IMR-90 (cell line): ENCODE measurements at regions not wholly inside any gene's neighbourhood (a gene's known extent, or its start where the extent isn't known, plus 50 kb on each side); places are given as distances from the start of the nearest gene placed in this dataset.

Experiments used
- ATAC-seq: fragments of 200-7000 bp; cut with Tn5 transposase; 2 replicates; pipeline ENCODE4 v1.9.1; 2020; ENCODE audit warnings: low read depth, mild to moderate bottlenecking, moderate library complexity
- BruUV-seq: library from RNA; stranded (reverse); fragments of 400-500 nt; replicated peaks from 2 replicates; lab custom pipeline; 2021; lab: Mats Ljungman, UMichigan
- CTCF ChIA-PET: fragments of 300-600 bp; formaldehyde crosslinking; extraction: SDS; loops from one replicate; lab custom pipeline; 2021; ENCODE audit warnings: antibody characterized with exemption; lab: Yijun Ruan, JAX
- POLR2A ChIA-PET: fragments of 300-600 bp; sonication (Branson Sonifier 250); formaldehyde crosslinking; loops from one replicate; lab custom pipeline; 2022; ENCODE audit warnings: antibody characterized with exemption; ENCODE audit not compliant: unreplicated experiment; lab: Charles Lee
- DNase-seq: peaks from one replicate; pipeline ENCODE4 v3.0.0; 2013
- H2AFZ ChIP-seq: replicated peaks from 2 replicates; pipeline ENCODE3; 2013; ENCODE audit warnings: low read length, mild to moderate bottlenecking; ENCODE audit not compliant: poor library complexity
- H2AK5ac ChIP-seq: 2 replicates; pipeline ENCODE4 v1.6.1; 2013; ENCODE audit warnings: low read depth, low read length, inconsistent platforms
- H2AK9ac ChIP-seq: replicated peaks from 2 replicates; pipeline ENCODE3; 2013; ENCODE audit warnings: mild to moderate bottlenecking, low read depth, low read length, moderate library complexity; ENCODE audit not compliant: poor library complexity
- H2BK120ac ChIP-seq: 2 replicates; pipeline ENCODE4 v1.6.1; 2013; ENCODE audit warnings: low read depth, low read length, inconsistent platforms
- H2BK15ac ChIP-seq: 3 replicates; pipeline ENCODE4 v1.6.1; 2013; ENCODE audit warnings: low read depth, low read length, inconsistent platforms
- H2BK20ac ChIP-seq: 2 replicates; pipeline ENCODE4 v1.6.1; 2013; ENCODE audit warnings: low read depth, mild to moderate bottlenecking, inconsistent platforms, low read length, moderate library complexity
- H2BK5ac ChIP-seq: 2 replicates; pipeline ENCODE4 v1.6.1; 2013; ENCODE audit warnings: mild to moderate bottlenecking, low read depth, low read length, inconsistent platforms; ENCODE audit not compliant: poor library complexity, severe bottlenecking
- H3K14ac ChIP-seq: replicated peaks from 2 replicates; pipeline ENCODE4 v1.6.1; 2013; ENCODE audit warnings: low read depth, low read length, inconsistent platforms
- H3K18ac ChIP-seq: 2 replicates; pipeline ENCODE4 v1.6.1; 2013; ENCODE audit warnings: low read depth, low read length, control low read depth
- H3K23ac ChIP-seq: 2 replicates; pipeline ENCODE4 v1.6.1; 2013; ENCODE audit warnings: low read depth, low read length, inconsistent platforms
- H3K27ac ChIP-seq: 2 replicates; pipeline ENCODE4 v1.5.1; 2013; ENCODE audit warnings: mild to moderate bottlenecking, control low read depth, low read length; ENCODE audit not compliant: insufficient read depth
- H3K27me3 ChIP-seq: 2 replicates; pipeline ENCODE4 v1.6.1; 2013; ENCODE audit warnings: low read length; ENCODE audit not compliant: control insufficient read depth, insufficient read depth
- H3K36me3 ChIP-seq: 2 replicates; pipeline ENCODE4 v1.6.1; 2013; ENCODE audit warnings: low read length, mixed read lengths; ENCODE audit not compliant: control insufficient read depth, insufficient read depth
- H3K4ac ChIP-seq: 2 replicates; pipeline ENCODE4 v1.6.1; 2013; ENCODE audit warnings: low read depth, low read length, inconsistent platforms
- H3K4me1 ChIP-seq: 2 replicates; pipeline ENCODE4 v1.6.1; 2013; ENCODE audit warnings: low read length, mixed read lengths; ENCODE audit not compliant: control insufficient read depth, insufficient read depth
- H3K4me2 ChIP-seq: 2 replicates; pipeline ENCODE4 v1.6.1; 2013; ENCODE audit warnings: low read depth, mild to moderate bottlenecking, control low read depth, low read length, moderate library complexity
- H3K4me3 ChIP-seq: 2 replicates; pipeline ENCODE4 v1.5.1; 2013; ENCODE audit warnings: low read depth, mild to moderate bottlenecking, control low read depth, low read length, moderate library complexity; ENCODE audit not compliant: insufficient read depth
- H3K56ac ChIP-seq: 2 replicates; pipeline ENCODE4 v1.6.1; 2013; ENCODE audit warnings: low read length, inconsistent platforms; ENCODE audit not compliant: insufficient read depth; ENCODE audit errors: extremely low read depth
- H3K79me1 ChIP-seq, 2 experiments: 2 replicates each; pipeline ENCODE4 v1.6.1; 2013; ENCODE audit warnings: low read length in 2 of 2, inconsistent platforms in 1 of 2, low read depth in 1 of 2
- H3K9ac ChIP-seq: 2 replicates; pipeline ENCODE4 v1.6.1; 2013; ENCODE audit warnings: low read depth, low read length, control low read depth
- H3K9me1 ChIP-seq: 2 replicates; pipeline ENCODE4 v1.6.1; 2013; ENCODE audit warnings: low read length, inconsistent platforms; ENCODE audit not compliant: insufficient read depth
- H3K9me3 ChIP-seq: 2 replicates; pipeline ENCODE4 v1.6.1; 2013; ENCODE audit warnings: low read length; ENCODE audit not compliant: control insufficient read depth, insufficient read depth
- H4K20me1 ChIP-seq: 2 replicates; pipeline ENCODE4 v1.6.1; 2013; ENCODE audit warnings: low read length, inconsistent platforms; ENCODE audit not compliant: insufficient read depth
- H4K5ac ChIP-seq: 2 replicates; pipeline ENCODE4 v1.6.1; 2013; ENCODE audit warnings: mild to moderate bottlenecking, low read depth, low read length, control low read depth
- H4K8ac ChIP-seq, 2 experiments: 2 replicates each; pipeline ENCODE4 v1.6.1; 2013; ENCODE audit warnings: low read depth in 2 of 2, low read length in 2 of 2, control low read depth in 1 of 2, inconsistent platforms in 1 of 2
- H4K91ac ChIP-seq: 2 replicates; pipeline ENCODE4 v1.6.1; 2013; ENCODE audit warnings: low read depth, low read length, inconsistent platforms; ENCODE audit not compliant: insufficient read depth
- BHLHE40 ChIP-seq: fragments of 150-350 bp; IDR thresholded peaks from 2 replicates; pipeline ENCODE4 v1.6.1; 2016; ENCODE audit warnings: mild to moderate bottlenecking, low read depth, low read length
- CEBPB ChIP-seq: IDR thresholded peaks from 2 replicates; pipeline ENCODE4 v1.6.1; 2012; ENCODE audit warnings: low read depth, low read length, improper control_type of control experiment
- CHD1 ChIP-seq: IDR thresholded peaks from 2 replicates; pipeline ENCODE4 v1.6.1; 2012; ENCODE audit warnings: low read depth, low read length, improper control_type of control experiment
- CTCF ChIP-seq: conservative IDR thresholded peaks from 2 replicates; pipeline ENCODE4 v1.5.1; 2012; ENCODE audit warnings: mild to moderate bottlenecking, low read depth, low read length, improper control_type of control experiment
- ELK1 ChIP-seq: fragments of 150-350 bp; IDR thresholded peaks from 2 replicates; pipeline ENCODE4 v1.6.1; 2016; ENCODE audit warnings: low read depth, mild to moderate bottlenecking, low read length, moderate library complexity, borderline replicate concordance
- FOS ChIP-seq: fragments of 150-350 bp; IDR thresholded peaks from 2 replicates; pipeline ENCODE4 v1.6.1; 2016; ENCODE audit warnings: low read depth, low read length
- MAFK ChIP-seq: IDR thresholded peaks from 2 replicates; pipeline ENCODE4 v1.6.1; 2012; ENCODE audit warnings: low read depth, low read length, improper control_type of control experiment
- MAZ ChIP-seq: IDR thresholded peaks from 2 replicates; pipeline ENCODE4 v1.6.1; 2012; ENCODE audit warnings: low read depth, mild to moderate bottlenecking, low read length, improper control_type of control experiment, moderate library complexity, borderline replicate concordance
- MXI1 ChIP-seq: IDR thresholded peaks from 2 replicates; pipeline ENCODE4 v1.6.1; 2012; ENCODE audit warnings: low read depth, mild to moderate bottlenecking, low read length, moderate library complexity, borderline replicate concordance
- NFE2L2 ChIP-seq: fragments of 150-350 bp; IDR thresholded peaks from 2 replicates; pipeline ENCODE4 v1.6.1; 2016; ENCODE audit warnings: low read depth, mild to moderate bottlenecking, low read length
- POLR2A ChIP-seq: IDR thresholded peaks from 2 replicates; pipeline ENCODE4 v1.6.1; 2012; ENCODE audit warnings: mild to moderate bottlenecking, low read depth, low read length
- RAD21 ChIP-seq: IDR thresholded peaks from 2 replicates; pipeline ENCODE4 v1.6.1; 2012; ENCODE audit warnings: low read length, improper control_type of control experiment
- RCOR1 ChIP-seq: IDR thresholded peaks from 2 replicates; pipeline ENCODE4 v1.6.1; 2012; ENCODE audit warnings: mild to moderate bottlenecking, low read length, improper control_type of control experiment; ENCODE audit not compliant: insufficient replicate concordance
- RFX5 ChIP-seq: IDR thresholded peaks from 2 replicates; pipeline ENCODE4 v1.8.0; 2012; ENCODE audit warnings: low read depth, mild to moderate bottlenecking, low read length, moderate library complexity
- SMC3 ChIP-seq: fragments of 150-350 bp; IDR thresholded peaks from 2 replicates; pipeline ENCODE4 v1.6.1; 2016; ENCODE audit warnings: low read depth, mild to moderate bottlenecking, antibody characterized with exemption, low read length, moderate library complexity
- USF2 ChIP-seq: fragments of 150-350 bp; IDR thresholded peaks from 2 replicates; pipeline ENCODE4 v1.6.1; 2017; ENCODE audit warnings: mild to moderate bottlenecking, antibody characterized with exemption, low read length, low read depth
- WGBS, 2 experiments: methylation state at CpG; one replicate each; pipeline versions ENCODE4 v1.1.5 to v1.1.7; 2013; ENCODE audit warnings: missing lambda C conversion rate in 2 of 2; ENCODE audit not compliant: insufficient read length in 1 of 2; ENCODE audit errors: extremely low coverage in 2 of 2; 5-methylcytosine and 5-hydroxymethylcytosine counted together
- dilution Hi-C: fragments of 300-500 bp; cut with HindIII; formaldehyde crosslinking; loops from one replicate; pipeline ENCODE4 v1.14.3; 2018; ENCODE audit warnings: low sequenced_read_pairs; ENCODE audit not compliant: unreplicated experiment
- in situ Hi-C: fragments of 300-500 bp; cut with MboI; formaldehyde crosslinking; loops from 3 replicates; pipeline ENCODE4 v1.14.3; 2019; ENCODE audit warnings: low sequenced_read_pairs, inconsistent platforms, mixed read lengths
- intact Hi-C: fragments of 100-400 bp; cut with micrococcal nuclease; formaldehyde crosslinking; loops from 2 replicates; pipeline ENCODE4 v1.10.0; 2022

GRCh38 chr5:167555565-167556166, 735.8 kb upstream of the WWC1 start:
- dilution Hi-C loops = no loop called here
- Histone ChIP-seq H3K18ac (no peak overlapping the region), H3K14ac (no peak overlapping the region), H3K56ac (no peak overlapping the region), H2BK5ac (no peak overlapping the region), H3K79me1 (no peaks in the 10 kb centered on the region), H3K27me3 (no peaks in the 10 kb centered on the region), H4K8ac (no peak overlapping the region), H2AK5ac (no peak overlapping the region), H4K20me1 (no peaks in the 10 kb centered on the region), H3K27ac (no peak overlapping the region), H2AFZ (no peak overlapping the region), H4K91ac (no peak overlapping the region), H3K9me1 (no peaks in the 10 kb centered on the region), H3K4me2 (no peak overlapping the region), H3K36me3 (no peaks in the 10 kb centered on the region), H3K23ac (no peak overlapping the region), H3K4ac (no peak overlapping the region), H2BK20ac (no peak overlapping the region), H3K9me3 (no peaks in the 10 kb centered on the region), H3K4me3 (no peak overlapping the region), H2BK120ac (no peak overlapping the region), H3K9ac (no peak overlapping the region), H2BK15ac (no peak overlapping the region), H4K5ac (no peak overlapping the region), H2AK9ac (no peak overlapping the region), H3K4me1 (no peaks in the 10 kb centered on the region)
- no peak for ATAC-seq
- no peak for DNase-seq
- in situ Hi-C loops = loop anchor here (25.0 kb wide), 1 partner anchor 1918 kb away; no protein-coding TSS in a partner anchor
- ChIA-PET POLR2A (no interaction called here), CTCF (interaction anchor here (0.6 to 1.6 kb wide), 2 partner anchors 10 to 500 kb away, joined by 3 to 5 read pairs; no protein-coding TSS in a partner anchor)
- no peak for TF ChIP-seq SMC3
- no peak for TF ChIP-seq NFE2L2
- no peak for TF ChIP-seq RAD21
- no peak for TF ChIP-seq CHD1
- no peak for TF ChIP-seq ELK1
- no peak for TF ChIP-seq MXI1
- TF ChIP-seq CTCF = no peak
- TF ChIP-seq CEBPB = no peak
- TF ChIP-seq USF2 = no peak
- TF ChIP-seq RCOR1 = no peak
- no peak for TF ChIP-seq FOS
- TF ChIP-seq MAZ = no peak
- TF ChIP-seq MAFK = no peak
- TF ChIP-seq BHLHE40 = no peak
- TF ChIP-seq POLR2A = no peak
- no peak for TF ChIP-seq RFX5
- BruUV-seq = no TSS peak
- intact Hi-C loops = no loop called here
- WGBS, 2 experiments = 45% methylated on average over 6 of the region's 10 CpGs; no CpG with 5 or more reads in 1 of the 2 experiments
